HEK293T (cell line): ENCODE measurements at regions not wholly inside any gene's neighbourhood (a gene's known extent, or its start where the extent isn't known, plus 50 kb on each side); places are given as distances from the start of the nearest gene placed in this dataset.

Experiments
- CTCF ChIA-PET: fragments of 350-600 bp; formaldehyde crosslinking; extraction: SDS; loops from one replicate; lab custom pipeline; 2021; ENCODE audit warnings: antibody characterized with exemption, inconsistent platforms; lab: Yijun Ruan, JAX
- POLR2A ChIA-PET: fragments of 350-600 bp; formaldehyde crosslinking; extraction: SDS; loops from one replicate; lab custom pipeline; 2020; ENCODE audit warnings: antibody characterized with exemption, inconsistent platforms; lab: Yijun Ruan, JAX
- DNase-seq: peaks from one replicate; pipeline ENCODE4 v3.0.0; 2012; ENCODE audit warnings: mixed read lengths; ENCODE audit errors: extremely low spot score
- ARNT ChIP-seq: fragments of 450-650 bp; IDR thresholded peaks from 2 replicates; pipeline ENCODE4 v1.6.1; 2017; ENCODE audit warnings: mild to moderate bottlenecking
- BHLHE40 ChIP-seq: fragments of 450-650 bp; IDR thresholded peaks from 2 replicates; pipeline ENCODE4 v1.6.1; 2016; ENCODE audit warnings: mild to moderate bottlenecking, moderate library complexity, borderline replicate concordance
- CTBP1 ChIP-seq: fragments of 450-650 bp; IDR thresholded peaks from 2 replicates; pipeline ENCODE4 v1.6.1; 2016; ENCODE audit warnings: borderline replicate concordance
- ELF4 ChIP-seq: fragments of 450-650 bp; IDR thresholded peaks from 2 replicates; pipeline ENCODE4 v1.6.1; 2017; ENCODE audit warnings: antibody characterized with exemption
- FOXA1 ChIP-seq: fragments of 450-650 bp; IDR thresholded peaks from 2 replicates; pipeline ENCODE4 v1.6.1; 2016; ENCODE audit warnings: mild to moderate bottlenecking
- FOXK2 ChIP-seq: fragments of 450-650 bp; IDR thresholded peaks from 2 replicates; pipeline ENCODE4 v1.6.1; 2016; ENCODE audit warnings: mild to moderate bottlenecking
- FOXM1 ChIP-seq: fragments of 450-650 bp; IDR thresholded peaks from 2 replicates; pipeline ENCODE4 v1.6.1; 2017; ENCODE audit warnings: mild to moderate bottlenecking, borderline replicate concordance
- HDGF ChIP-seq: fragments of 450-650 bp; IDR thresholded peaks from 2 replicates; pipeline ENCODE4 v1.6.1; 2017; ENCODE audit warnings: antibody characterized with exemption, borderline replicate concordance
- L3MBTL2 ChIP-seq: fragments of 450-650 bp; conservative IDR thresholded peaks from 2 replicates; pipeline ENCODE4 v1.6.1; 2016; ENCODE audit warnings: mild to moderate bottlenecking
- LEF1 ChIP-seq: fragments of 450-650 bp; IDR thresholded peaks from 2 replicates; pipeline ENCODE4 v1.6.1; 2017; ENCODE audit warnings: mild to moderate bottlenecking, borderline replicate concordance
- NFRKB ChIP-seq: fragments of 450-650 bp; IDR thresholded peaks from 2 replicates; pipeline ENCODE4 v1.6.1; 2016; ENCODE audit warnings: mild to moderate bottlenecking, moderate library complexity
- SP1 ChIP-seq: fragments of 450-650 bp; IDR thresholded peaks from 2 replicates; pipeline ENCODE4 v1.6.1; 2017
- SUZ12 ChIP-seq: fragments of 450-650 bp; IDR thresholded peaks from 2 replicates; pipeline ENCODE4 v1.6.1; 2016; ENCODE audit warnings: mild to moderate bottlenecking
- TARDBP ChIP-seq: fragments of 450-650 bp; IDR thresholded peaks from 2 replicates; pipeline ENCODE4 v1.6.1; 2016
- ZNF384 ChIP-seq: fragments of 450-650 bp; IDR thresholded peaks from 2 replicates; pipeline ENCODE4 v1.6.1; 2016
- TF ChIP-seq, protein P1 (sequence below): fragments of 450-650 bp; IDR thresholded peaks from 2 replicates; pipeline ENCODE4 v1.6.1; 2016

DNA sequence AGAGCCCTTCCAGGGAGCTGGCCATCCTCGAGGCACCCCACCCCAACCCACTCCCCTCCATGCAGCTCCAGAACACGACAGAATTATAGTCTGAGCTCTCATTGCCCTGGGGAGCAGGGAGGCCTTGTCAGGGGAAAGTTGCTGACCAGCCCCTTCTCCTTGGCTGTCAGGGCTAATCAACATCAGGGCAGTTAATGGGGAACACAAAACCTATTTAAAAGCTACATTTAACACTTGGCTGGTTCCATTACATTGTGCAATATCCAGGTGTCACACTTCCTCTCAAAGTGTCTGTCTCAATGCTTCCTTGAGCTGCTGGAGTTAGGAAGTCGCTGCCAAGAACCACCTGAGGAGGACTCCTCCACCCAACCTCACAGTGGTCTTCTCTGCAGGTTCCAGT lies 111.8 kb upstream of the GRIK3 start:
- TF ChIP-seq SP1 (no peak), SUZ12 (no peak), ZNF384 (no peak)
- ChIA-PET CTCF (no interaction called here), POLR2A (no interaction called here)
- DNase-seq: no peak

DNA sequence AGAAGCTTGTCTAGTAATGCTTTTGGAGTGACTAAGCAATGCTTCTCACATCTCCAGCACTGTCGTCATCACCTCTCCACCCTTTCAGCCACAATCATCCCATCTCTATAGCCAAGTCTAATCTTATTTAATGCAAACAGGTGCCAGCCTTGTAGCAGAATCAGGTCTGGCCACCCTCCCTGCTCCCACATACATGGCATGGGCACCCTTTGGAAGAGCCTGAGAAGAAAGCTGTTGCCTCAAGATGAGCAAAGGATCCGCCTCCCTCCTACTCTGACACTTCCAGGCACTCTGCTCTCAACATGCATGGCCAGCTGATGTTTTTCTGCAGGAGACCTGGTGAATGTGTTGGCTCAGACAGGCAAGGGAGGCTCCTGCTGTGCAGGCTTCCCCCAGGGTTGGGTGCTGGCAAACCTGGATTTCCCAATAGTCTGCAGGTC lies 113.1 kb upstream of the GRIK3 start:
- TF ChIP-seq FOXK2 (no peak), SUZ12 (no peak), ARNT (no peak), TARDBP (no peak), HDGF (no peak), ELF4 (no peak), BHLHE40 (no peak), CTBP1 (no peak), LEF1 (no peak), ZNF384 (no peak), NFRKB (no peak), SP1 (no peak), L3MBTL2 (no peak), FOXM1 (no peak), FOXA1 (no peak)
- TF ChIP-seq, protein P1, sequence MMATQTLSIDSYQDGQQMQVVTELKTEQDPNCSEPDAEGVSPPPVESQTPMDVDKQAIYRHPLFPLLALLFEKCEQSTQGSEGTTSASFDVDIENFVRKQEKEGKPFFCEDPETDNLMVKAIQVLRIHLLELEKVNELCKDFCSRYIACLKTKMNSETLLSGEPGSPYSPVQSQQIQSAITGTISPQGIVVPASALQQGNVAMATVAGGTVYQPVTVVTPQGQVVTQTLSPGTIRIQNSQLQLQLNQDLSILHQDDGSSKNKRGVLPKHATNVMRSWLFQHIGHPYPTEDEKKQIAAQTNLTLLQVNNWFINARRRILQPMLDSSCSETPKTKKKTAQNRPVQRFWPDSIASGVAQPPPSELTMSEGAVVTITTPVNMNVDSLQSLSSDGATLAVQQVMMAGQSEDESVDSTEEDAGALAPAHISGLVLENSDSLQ: no peak
- DNase-seq: no peak
- POLR2A ChIA-PET: no interaction called here
- CTCF ChIA-PET: no interaction called here

DNA sequence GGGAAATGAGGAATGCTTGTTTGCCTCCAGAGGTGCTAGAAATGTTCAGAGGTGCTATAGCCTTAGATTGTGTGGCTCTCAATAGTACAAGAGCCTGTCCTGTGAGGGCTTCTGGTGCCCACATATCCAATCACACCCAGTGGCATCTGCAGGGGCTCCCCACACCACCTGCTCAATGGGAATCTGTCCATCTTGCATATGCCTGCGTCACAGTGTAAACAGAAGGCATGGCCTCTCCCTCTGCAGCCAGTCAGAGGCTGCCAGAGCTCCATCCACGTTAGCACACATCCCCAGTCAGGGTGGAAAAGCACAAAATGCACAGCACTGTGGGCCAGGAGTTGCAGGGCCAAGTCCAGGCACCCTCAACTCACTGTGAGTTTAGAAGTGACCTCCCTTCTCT lies 113.6 kb upstream of the GRIK3 start:
- DNase-seq: no peak
- POLR2A ChIA-PET: no interaction called here
- TF ChIP-seq FOXM1 (no peak), HDGF (no peak), SUZ12 (no peak), ELF4 (no peak), NFRKB (no peak), CTBP1 (no peak), TARDBP (no peak), FOXK2 (no peak), L3MBTL2 (no peak), FOXA1 (no peak), BHLHE40 (no peak), ZNF384 (no peak), ARNT (no peak), LEF1 (no peak)
- TF ChIP-seq, protein P1: no peak
- CTCF ChIA-PET: no interaction called here

DNA sequence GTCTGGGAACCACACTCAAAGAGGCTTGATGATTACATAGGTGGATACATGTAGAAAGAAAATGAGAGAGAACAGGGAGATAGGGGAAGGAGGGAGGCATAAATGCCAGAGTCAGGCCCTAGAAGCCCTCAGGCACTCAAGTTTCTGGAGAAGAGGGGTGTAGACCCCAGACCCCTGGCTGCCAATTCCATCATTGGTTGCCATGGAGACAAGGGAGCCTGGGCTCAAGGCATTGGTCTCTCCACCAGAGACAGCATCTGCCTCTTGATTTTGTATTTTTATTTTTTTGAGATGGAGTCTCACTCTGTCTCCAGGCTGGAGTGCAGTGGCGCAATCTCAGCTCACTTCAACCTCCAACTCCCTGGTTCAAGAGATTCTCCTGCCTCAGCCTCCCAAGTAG lies 114.3 kb upstream of the GRIK3 start:
- POLR2A ChIA-PET: no interaction called here
- TF ChIP-seq CTBP1 (no peak), FOXA1 (no peak), ARNT (no peak), NFRKB (no peak), FOXK2 (no peak)
- DNase-seq: no peak
- CTCF ChIA-PET: no interaction called here

DNA sequence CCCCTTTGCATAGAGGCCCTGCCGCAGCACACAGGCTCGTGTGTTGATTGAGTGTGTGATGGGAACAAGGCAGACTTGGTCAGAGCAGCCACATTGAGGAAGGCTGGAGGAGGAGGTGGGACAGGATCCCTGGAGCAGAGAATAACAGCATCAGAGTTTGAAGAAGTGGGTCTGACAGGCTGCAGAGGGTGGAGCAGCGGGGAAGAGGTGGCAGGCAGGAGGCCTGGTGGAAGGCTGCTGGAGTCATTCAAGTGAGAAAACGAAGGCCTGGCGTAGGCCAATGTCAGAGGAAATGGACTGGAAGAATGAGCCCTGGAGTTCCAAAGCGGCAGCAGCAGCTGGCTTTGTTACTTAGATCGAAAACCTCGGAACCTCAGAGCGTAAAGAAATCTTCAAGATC lies 115.0 kb upstream of the GRIK3 start:
- CTCF ChIA-PET: no interaction called here
- TF ChIP-seq, protein P1: no peak
- TF ChIP-seq CTBP1 (no peak), FOXK2 (no peak)
- POLR2A ChIA-PET: no interaction called here
- no peak for DNase-seq

DNA sequence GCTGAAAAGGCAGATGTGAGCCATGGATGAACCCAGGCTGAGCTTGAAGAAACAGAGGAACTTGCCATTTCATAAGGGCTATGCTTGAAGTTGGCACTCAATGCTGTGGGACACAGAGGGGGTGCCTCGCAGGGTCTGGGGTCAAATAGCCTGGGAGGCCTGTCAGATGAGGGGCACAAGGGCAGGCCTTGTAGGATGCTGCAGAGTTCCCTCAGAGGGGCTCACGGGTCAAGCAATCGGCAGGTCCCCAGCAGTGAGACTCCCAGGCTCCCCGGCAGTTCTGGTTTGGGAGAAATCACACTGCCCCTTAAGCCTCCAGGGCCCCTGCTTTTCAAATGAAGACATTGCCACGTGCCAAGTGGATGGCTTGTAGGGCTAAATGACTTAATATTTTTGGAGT lies 116.7 kb upstream of the GRIK3 start:
- TF ChIP-seq FOXA1 (no peak), TARDBP (no peak), BHLHE40 (no peak), HDGF (no peak), ZNF384 (no peak), L3MBTL2 (no peak), FOXM1 (no peak), SUZ12 (no peak), FOXK2 (no peak), SP1 (no peak), CTBP1 (no peak), ELF4 (no peak), LEF1 (no peak), ARNT (no peak)
- TF ChIP-seq, protein P1: no peak
- DNase-seq: no peak
- ChIA-PET CTCF (no interaction called here), POLR2A (interaction anchor here (0.6 kb wide), 1 partner anchor 310 kb away, joined by 4 read pairs; no protein-coding TSS in a partner anchor)

DNA sequence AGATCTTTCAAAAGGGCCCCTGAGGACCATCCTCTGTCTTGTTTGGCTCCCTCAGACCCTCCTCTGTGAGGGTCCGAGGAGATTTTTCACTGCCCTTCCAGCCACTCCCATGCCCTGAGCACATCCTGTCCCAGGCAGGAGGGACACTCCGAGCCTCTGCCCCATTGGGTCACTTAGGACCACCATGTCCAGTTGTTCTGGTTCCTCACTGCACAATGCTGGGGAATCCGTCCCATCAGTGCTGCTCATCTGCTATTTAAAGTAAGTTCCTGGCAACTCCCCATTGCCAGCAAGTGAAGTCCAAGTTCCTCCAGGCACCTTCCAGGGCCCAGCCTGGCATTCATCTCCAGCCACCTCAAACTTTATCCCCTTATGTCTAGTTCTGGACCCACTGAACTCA lies 117.5 kb upstream of the GRIK3 start:
- ChIA-PET POLR2A (no interaction called here), CTCF (no interaction called here)
- no peak for TF ChIP-seq FOXK2
- no peak for TF ChIP-seq FOXA1
- no peak for TF ChIP-seq L3MBTL2
- no peak for TF ChIP-seq LEF1
- TF ChIP-seq TARDBP: no peak
- TF ChIP-seq ELF4: no peak
- TF ChIP-seq, protein P1: no peak
- no peak for TF ChIP-seq SUZ12
- TF ChIP-seq CTBP1: no peak
- TF ChIP-seq NFRKB: no peak
- no peak for DNase-seq
